H1 (cell line): ENCODE measurements at regions not wholly inside any gene's neighbourhood (a gene's known extent, or its start where the extent isn't known, plus 50 kb on each side); places are given as distances from the start of the nearest gene placed in this dataset.

Source experiments
- BCL11A ChIP-seq, 2 experiments: IDR thresholded peaks; one replicate each; pipeline ENCODE4 v1.6.1; 2011; ENCODE audit warnings: low read depth in 2 of 2, low read length in 2 of 2, mild to moderate bottlenecking in 2 of 2
- EZH2 ChIP-seq: fragments of 200-600 bp; sonication (generic); IDR thresholded peaks from 2 replicates; pipeline ENCODE4 v1.7.1; 2012; ENCODE audit warnings: low read depth, mild to moderate bottlenecking, moderate library complexity, low read length, inconsistent platforms; ENCODE audit not compliant: severe bottlenecking
- FOSL1 ChIP-seq: IDR thresholded peaks from 2 replicates; pipeline ENCODE4 v1.6.1; 2011; ENCODE audit warnings: mild to moderate bottlenecking, low read depth, low read length, moderate library complexity; ENCODE audit not compliant: insufficient read depth
- USF2 ChIP-seq: IDR thresholded peaks from 2 replicates; pipeline ENCODE4 v1.6.1; 2011; ENCODE audit warnings: low read length, improper control_type of control experiment

- TF ChIP-seq USF2 (no peak), BCL11A (IDR thresholded peaks at IDR 0.05; ENCODE audit: low read depth in 2 of 2, low read length in 2 of 2) (peak in 1 of 2 experiments; percentile 78), EZH2 (no peak), FOSL1 (no peak)
Measured at GRCh38 chr1:5225707-5226704, 571.6 kb downstream of the AJAP1 start (continued).
